ENCODE measurements at regions not wholly inside any gene's neighbourhood (a gene's known extent, or its start where the extent isn't known, plus 50 kb on each side); places are given as distances from the start of the nearest gene placed in this dataset.

DNA sequence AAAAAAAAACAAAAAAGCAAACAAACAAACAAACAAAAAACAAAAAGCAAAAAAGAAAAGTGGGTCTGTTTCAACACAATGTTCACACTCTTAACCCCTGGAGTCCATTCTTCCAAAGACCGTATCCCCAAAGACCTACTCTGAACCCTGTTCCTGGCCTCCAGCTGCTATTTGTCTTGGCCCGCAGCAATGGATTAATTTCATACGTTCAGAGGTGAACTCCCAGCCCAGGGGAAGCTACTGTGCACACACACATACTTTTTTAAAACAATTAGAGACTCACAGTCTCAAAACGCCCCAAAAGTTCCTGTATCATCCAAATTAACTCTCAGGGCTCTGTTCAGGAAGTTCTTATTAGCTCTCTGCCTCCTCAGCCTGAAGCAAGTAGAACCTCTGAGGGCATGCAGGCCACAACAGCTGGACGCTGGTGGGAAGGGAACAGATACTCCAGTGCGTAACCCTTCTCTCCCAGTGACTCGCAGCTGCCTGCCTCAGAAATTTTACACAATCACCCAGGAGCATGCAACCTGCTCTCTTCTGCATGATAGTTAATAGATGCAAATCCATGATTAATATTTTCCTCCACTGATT lies 395.4 kb downstream of the RRAGC start:
- DNase-seq (ENCODE audit: low read depth), result no peak

DNA sequence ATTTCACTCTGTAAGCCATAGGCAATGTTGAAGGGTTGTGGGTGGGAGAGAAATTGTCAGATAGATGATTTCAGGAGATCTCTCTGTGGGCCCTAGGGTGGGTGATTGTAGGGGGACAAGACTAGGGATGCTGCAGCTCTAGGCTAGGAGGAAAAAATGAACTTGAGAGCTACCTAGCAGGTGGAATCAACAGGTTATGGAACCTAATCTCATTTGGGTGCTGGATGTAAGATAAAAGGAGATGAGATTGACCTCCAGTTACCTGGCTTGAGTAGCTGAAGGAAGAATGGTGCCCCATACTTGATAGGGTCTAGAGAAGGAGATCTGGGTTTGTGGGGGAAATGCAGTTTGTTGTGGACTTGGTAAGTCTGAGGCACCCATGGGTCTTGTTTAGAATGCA lies 396.5 kb downstream of the RRAGC start:
- DNase-seq (ENCODE audit: low read depth), result no peak

DNA sequence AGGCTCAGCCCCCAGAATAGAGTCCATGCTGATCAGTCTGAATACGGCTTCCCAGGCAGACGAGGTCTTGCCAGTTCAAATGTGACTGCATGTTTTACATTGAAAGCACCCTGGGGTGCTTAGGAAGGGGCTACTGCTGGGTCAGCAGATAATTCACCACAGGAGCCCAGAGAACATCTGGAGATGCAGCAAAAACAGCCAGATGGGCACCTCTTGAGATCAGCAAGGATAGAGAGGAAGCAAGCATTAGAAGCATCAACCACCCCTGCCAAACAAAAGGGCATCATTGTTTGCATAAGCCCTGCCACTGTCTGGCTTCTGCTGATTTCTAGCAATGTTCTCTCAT lies 403.1 kb downstream of the RRAGC start:
- no peak for DNase-seq (ENCODE audit: low read depth)

DNA sequence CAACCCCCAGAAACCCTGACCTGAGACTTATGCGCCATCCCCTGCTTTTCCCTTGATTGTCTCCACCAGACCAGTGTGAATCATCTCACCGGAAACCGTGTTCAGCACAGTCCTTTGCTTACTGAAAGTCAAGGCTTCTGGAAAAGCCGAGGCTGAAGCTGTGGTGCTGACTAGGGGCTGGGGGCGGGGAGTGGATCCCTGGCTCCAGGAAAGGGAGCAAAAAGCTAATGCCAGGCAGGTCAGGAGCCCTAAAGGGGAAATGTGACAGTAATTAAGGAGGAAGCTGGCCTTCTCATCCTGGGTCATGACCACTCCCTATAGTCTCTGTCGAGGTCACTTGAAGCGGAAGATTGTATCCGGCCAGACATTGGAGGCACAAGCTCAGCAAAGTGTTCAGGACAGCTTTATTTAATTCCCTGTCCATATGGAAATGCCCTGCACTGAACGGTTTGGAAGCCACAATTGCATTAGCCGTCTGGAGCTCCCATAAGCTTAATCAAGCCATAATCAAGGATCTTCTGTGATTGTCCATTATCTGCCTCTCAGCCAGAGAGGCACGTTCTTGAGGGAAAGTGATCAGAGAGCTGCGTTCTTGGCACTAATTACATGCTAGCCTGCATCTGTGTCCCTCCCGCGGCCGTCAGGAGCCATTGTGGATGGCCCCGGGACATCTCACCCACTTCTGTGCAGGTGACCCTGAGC lies 403.6 kb downstream of the RRAGC start:
- DNase-seq (ENCODE audit: low read depth), result peak; percentile 61

DNA sequence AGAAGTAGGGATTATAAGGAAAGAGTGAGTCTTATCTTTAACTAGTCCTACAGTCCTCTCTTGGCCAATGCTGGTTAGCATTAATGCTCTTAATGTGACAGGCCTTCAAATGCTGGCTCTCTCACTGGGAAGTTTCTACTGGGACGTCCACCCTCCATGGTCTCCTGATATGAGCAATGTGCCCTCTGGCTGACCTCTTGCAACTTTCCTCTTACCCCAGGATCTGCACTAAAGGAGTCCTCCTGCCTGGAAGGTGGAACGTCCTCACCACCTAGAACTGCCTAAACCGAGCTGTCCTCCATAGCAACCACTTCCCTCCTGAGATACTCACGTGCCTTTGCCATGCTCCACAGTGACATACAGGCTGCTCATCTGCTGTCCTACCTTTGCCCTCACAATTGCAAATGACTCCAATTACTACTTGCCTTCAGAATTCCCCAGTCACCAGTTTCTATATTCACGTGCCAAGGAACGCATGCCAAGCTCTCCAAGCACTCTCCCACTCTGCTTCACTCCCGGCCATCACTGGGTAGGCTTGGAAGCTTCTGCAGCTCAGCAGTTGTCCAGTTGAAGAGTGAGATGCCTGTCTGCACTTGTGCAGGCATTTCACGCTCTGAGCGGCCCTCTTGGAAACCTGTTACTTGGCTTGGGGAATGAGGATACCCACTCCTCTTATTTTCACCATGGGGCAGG lies 404.7 kb downstream of the RRAGC start:
- DNase-seq (ENCODE audit: low read depth), result no peak

DNA sequence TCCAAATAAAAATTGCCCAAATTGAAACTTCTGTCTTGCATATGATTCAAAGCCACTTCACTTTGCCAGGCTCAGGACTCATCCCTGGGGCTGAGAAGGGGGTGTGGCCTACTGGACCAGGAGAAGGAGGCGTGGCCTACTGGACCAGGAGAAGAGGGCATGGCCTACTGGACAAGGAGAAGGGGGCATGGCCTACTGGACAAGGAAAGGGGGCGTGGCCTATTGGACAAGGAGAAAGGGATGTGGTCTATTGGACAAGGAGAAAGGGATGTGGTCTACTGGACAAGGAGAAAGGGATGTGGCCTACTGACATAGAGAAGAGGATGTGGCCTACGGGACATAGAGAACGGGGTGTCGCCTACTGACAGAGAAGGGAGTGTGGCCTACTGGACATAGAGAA lies 405.3 kb downstream of the RRAGC start:
- no peak for DNase-seq (ENCODE audit: low read depth)

DNA sequence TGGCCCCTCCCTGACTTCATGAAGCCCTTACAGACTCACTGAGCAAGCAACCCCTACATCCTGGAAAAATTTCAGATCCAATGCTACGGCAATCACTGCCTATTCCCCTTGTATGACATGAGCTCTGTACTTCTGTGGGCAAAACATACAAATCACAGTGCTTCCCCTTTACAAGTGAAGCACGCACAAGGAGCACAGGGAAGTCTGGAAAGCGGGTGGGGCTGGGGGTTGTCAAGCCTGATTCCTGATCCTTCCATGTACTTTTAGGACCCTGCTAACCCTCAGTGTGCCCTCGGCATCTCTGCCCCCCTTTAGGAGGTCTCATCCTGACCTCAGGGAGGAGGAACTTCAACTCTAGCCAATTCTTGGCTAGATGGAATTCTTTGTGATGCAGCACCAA lies 405.7 kb upstream of the POU3F1 start:
- DNase-seq (ENCODE audit: low read depth), result no peak

DNA sequence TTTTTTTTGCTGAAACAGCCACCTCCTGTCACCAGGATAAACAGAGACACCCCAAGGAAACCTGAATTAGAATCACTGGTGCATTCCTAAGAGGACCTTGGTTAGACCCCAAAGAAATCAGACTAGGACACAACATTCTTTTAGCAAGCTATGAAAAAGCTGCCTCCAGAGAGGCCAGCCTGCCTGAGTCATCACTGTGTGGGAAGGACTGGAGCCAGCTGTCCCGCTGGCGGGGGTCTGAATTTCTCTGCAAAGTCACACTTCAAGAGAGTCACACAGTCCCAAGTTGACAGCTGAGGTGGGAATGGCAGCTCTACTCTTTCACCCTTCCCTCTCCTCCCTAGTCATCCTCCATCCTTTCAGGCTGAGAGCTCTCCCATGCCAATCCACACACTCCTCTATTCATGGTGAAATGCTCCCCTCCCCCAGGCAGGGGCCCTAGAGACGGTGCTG lies 405.0 kb upstream of the POU3F1 start:
- peak; percentile 79 for DNase-seq (ENCODE audit: low read depth)

DNA sequence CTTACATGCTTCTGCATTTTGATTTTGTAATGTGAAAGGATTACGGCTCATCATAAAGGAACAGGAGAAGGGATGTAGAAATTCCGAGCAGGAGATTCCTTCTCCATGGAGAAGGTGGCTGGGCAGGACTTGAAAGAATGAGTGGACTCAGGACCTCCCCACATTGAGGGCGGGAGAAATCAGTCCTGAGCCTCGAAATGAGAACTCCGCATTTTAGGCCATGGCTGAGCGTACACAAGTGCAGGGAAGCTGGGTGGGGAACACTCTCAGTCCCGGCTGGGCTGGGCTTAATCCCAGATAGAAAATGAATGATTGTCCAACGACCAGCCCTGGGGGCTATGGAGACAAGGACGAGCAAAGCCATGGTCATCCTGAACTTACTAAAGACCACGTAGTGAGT lies 402.3 kb upstream of the POU3F1 start:
- DNase-seq (ENCODE audit: low read depth), result no peak

DNA sequence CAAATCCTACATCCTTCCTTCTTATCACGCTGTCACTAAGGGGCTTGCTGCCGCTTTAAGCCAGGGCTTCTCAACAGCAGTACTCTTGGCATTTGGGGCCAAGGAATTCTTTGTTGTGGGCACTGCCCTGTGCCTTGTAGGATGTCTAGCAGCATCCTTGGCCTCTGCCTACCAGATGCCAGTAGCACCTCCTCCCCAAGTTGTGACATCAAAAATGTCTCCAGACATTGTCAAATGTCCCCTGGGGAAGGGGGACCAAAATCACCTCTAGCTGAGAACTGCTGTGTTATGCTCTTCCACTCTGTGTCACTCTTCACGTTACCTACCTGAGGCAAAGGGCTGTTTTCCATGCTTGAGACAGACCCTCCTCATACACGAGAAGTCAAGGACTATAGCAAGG lies 400.3 kb upstream of the POU3F1 start:
- no peak for DNase-seq (ENCODE audit: low read depth)

DNA sequence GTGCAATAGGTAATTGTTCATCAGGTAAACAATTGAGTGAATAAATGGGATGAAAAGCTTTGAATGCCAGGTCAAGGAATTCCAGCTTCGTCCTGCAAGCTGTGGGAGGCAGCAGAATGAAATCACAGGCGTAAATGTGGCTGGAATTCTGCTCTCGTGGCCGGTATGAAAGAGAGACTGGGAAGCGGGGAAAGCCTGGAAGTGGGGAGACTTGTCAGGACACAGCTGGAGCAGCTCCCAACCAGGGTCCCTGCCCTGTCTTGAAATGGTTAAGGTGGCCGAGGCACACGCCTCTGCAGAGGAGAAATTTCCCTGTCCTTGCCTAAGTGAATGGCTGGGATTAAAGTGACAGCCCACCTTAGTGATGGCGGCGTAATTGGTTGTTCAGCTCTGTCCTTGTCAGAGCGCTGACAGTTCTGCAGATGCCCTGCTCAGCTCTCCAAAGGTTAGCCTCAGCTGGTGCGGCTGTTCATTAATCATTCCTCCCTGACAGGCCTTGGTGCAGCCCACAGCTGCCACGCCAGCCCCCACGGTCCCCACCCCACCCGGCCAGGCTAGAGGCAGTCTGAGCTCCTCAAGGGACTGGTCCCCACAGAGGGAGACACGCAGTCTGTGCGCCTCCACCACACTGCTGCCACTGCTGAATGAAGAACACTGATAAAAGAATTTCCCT lies 398.3 kb upstream of the POU3F1 start:
- no peak for DNase-seq (ENCODE audit: low read depth)

DNA sequence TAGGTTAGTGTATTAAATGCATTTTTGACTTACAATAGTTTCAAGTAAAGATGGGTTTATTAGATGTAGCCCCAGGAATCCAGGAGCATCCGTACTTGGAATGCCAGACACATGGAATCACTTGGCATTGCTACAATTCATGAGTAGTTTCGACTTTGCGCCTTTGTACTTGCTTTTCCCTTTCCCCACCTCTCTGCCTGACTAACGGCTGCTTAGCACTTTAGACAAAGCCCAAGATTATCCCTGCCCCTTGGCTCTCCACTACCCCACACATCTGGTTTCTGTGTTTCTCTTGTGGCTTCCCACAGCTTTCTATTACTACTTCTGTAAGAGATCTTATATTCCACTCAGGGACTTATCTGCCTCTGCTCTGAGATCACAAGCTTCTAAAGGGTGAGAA lies 397.7 kb upstream of the POU3F1 start:
- DNase-seq (ENCODE audit: low read depth), result peak; percentile 88

DNA sequence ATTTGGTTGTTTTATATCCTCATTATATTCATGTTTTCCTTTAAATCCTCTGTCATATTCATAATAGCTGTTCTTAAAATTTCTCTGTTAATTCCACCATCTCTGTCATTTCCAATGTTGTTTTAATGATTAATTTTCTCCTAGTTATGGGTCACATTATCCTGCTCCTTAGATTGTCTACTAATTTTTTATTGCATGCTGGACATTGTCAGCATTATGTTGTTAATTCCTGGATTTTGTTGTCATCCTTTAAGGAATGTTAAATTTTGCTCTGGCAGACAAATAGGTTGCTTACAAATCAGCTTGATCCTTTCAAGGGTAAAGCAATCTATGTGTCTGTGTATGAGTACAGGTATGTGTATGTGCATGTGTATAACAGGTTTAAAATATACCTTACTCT lies 393.8 kb upstream of the POU3F1 start:
- no peak for DNase-seq (ENCODE audit: low read depth)

DNA sequence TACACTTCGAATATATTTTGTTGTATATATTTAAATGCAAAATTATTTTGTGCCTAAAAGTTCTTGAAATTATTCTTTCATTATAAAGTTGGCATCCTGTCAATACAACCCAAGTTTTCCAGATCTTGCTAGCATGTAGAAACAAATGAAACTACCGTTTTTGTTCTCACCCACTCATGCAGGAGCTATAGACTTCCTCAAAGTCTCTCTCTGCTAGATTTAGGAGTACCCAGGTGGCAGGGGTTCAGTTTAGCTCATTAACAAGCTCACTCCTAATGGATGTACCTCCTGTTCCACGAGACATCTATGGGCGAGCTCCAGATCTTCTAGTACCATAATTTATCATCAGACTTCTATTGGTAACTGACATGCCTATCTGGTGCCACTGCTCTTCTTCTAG lies 390.2 kb upstream of the POU3F1 start:
- no peak for DNase-seq (ENCODE audit: low read depth)

DNA sequence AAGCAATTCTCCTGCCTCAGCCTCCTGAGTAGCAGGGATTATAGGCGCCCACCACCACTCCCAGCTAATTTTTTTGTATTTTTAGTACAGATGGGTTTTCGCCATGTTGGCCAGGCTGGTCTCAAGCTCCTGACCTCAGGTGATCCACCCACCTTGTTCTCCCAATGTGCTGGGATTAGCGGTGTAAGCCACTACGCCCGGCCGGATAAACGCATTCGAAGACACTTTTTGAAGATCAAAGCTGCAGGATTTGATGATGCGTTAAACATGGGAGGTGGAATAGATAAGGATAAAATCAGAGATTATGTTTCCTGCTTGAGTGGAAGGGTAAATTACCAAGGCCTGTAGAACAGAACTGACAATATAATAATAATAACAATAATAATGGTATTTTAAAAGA lies 389.4 kb upstream of the POU3F1 start:
- DNase-seq (ENCODE audit: low read depth), result no peak

DNA sequence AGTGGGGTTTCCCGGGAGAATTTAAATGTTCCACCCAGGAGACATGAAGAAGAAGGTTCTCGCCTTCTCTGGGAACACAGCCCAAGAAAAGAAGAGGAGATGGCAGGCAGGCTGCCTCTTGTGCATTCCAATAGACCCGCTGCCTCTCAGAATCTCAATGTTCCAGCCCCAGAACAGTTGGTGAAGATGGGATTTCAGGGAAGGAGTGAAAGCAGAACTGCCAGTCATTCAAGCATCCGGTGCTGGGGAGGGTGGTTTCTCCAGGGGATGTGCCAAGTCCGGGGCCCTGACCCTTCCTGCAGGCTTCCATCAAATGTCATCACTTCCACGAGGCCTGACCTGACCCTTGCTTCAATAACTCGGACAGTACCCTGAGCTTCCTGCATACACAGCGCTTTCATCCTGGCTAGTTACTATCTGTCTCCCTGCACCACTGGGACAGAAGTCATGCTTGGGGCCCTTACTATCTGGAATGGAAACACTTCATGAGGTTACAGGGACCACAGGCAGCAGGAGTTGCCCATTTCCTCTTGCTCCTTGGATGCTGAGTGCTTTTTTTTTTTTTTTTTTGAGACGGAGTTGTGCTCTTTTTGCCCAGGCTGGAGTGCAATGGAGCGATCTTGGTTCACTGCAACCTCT lies 386.6 kb upstream of the POU3F1 start:
- DNase-seq (ENCODE audit: low read depth), result no peak

DNA sequence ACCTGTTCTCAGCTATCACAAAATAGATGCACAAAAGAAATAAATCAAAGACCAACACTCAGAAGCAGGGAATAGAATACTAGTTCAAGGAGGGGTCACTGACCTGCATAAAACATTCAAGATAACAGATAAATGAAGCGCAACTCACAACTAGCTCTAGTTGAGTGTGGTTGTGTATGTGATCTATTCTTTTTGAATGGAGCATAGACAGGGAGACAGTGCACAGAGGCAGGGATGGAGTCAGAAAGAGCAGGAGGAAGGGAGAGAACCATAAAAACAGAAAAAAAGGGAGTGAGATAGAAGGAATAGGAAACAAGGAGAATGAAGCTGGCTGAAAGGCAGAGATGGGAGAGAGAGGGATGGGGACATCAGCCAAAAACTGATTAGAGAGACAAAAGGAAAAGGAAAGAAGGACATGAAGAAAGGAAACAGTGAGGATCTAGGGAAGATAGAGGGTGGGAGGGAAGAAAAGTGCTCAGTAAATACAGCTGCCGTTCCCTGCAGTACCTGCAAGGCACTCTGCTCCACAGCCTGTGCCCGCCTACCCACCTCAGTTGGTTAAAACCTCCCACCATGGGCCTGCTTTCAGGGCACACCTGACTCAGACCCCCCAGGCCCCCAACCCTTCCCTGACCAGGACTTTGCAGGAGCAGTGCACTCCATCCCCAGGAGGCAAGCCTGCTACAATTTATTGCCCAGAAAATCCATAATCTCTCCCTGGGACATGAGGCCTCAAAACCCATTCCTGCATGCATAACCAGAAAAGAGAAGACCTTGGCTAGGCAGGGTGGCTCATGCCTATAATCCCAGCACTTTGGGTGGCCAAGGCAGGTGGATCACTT lies 385.2 kb upstream of the POU3F1 start:
- DNase-seq (ENCODE audit: low read depth), result no peak

DNA sequence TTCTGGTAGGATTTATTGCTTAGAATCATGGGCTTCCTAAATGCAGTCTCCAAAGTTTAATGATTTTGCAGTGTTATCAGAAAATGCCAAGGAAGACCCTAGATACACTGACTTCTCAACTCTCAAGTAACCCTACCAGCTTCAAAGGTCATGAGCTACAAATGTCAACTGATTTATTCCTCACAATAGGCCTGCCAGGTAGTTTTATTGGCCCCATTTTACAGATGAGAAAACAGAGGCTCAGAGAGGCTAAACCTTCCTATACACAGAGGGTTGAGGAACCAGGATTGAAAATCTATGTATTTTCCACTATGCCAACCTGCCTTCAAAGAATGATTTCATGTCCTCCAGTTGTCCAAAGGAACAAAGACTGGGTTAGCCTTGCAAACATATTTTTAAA lies 384.4 kb upstream of the POU3F1 start:
- no peak for DNase-seq (ENCODE audit: low read depth)

DNA sequence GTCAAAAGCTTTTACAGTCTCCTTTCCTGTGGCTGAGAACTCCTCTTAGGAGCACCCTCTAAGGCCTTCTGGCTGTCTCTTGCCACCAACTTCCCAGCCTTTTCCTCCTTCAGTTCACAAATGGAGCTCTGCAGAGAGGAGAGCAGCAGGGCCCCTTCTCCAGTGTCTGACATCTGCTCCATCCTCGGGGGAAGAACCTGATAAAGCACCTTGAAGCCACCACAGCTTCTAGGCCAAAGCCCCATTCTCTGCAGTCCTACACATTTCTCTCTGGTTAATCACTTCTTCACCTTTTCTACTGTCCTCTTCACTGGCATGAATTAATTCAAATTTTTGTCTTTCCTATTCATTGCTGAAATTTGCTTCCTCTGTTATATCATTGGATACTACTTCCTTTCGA lies 378.1 kb upstream of the POU3F1 start:
- DNase-seq (ENCODE audit: low read depth), result no peak

DNA sequence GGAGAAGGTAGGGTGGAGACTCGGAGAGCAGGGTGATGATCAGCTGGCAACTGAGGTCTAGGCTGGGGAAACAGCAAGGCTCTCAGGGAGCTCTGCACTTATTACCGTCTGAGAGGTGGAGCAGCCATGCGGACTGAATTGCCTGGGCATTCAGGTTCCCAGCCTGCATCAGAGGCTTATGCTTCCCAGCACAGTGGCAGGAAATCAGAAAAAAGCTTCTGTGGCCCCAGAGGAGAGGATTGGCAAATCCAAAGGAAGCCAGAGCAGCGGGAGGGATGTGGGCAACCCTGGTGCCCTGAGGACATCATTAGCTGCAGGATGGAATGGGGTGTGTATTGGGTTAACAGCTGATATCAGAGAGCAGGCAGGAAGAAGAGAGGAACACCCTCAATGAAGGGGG lies 374.1 kb upstream of the POU3F1 start:
- peak; percentile 61 for DNase-seq (ENCODE audit: low read depth)
